ENCODE measurements at regions not wholly inside any gene's neighbourhood (a gene's known extent, or its start where the extent isn't known, plus 50 kb on each side); places are given as distances from the start of the nearest gene placed in this dataset.
"Not testable (repeated sequence)": the region's sequence is repeated elsewhere in the genome, so short reads cannot be mapped to it uniquely, and the experiment has no call there.

GRCh38 chr12:19908830-19909229 lies 459.5 kb upstream of the PDE3A start:
- DNase-seq (ENCODE audit: low read depth in 2 of 2), result no peak

DNA sequence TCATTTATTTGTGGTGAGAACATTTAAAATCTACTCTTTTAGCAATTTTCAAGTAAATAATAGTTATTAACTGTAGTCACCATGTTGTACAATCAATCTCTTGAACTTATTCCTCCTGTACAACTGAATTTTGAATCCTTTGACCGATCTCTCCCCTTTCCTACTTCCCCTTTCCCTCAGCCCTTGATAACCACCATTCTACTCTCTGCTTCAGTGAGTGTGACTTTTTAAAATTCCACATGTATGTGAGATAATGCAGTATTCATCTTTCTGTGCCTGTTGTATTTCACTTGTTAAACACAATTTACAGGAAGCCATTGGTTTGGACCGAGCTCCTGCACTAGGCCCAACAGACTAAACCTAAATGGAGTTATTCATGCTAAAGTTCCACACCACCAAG lies 458.9 kb upstream of the PDE3A start:
- DNase-seq (ENCODE audit: low read depth in 2 of 2), result no peak

GRCh38 chr12:19910681-19911080 lies 457.7 kb upstream of the PDE3A start:
- no peak for DNase-seq (ENCODE audit: low read depth in 2 of 2)

DNA sequence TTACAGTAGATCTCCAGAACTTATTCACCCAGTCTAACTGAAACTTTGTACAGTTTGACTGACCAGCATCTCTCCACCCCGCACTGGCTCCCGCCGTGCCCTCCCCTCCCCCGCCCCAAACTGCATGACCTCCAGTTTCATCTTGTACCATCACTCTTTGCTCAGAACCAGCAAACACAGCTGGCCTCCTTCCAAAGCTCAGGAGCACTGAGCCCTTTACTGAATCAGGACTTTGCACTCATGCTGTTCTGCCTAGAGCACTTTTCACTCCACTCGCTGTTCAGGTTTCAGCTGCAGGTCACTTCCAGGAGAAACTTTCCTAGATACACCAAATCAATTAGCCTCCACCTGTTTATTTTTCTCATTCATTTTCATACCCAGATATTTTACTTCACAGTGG lies 455.3 kb upstream of the PDE3A start:
- DNase-seq (ENCODE audit: low read depth in 2 of 2), result no peak

DNA sequence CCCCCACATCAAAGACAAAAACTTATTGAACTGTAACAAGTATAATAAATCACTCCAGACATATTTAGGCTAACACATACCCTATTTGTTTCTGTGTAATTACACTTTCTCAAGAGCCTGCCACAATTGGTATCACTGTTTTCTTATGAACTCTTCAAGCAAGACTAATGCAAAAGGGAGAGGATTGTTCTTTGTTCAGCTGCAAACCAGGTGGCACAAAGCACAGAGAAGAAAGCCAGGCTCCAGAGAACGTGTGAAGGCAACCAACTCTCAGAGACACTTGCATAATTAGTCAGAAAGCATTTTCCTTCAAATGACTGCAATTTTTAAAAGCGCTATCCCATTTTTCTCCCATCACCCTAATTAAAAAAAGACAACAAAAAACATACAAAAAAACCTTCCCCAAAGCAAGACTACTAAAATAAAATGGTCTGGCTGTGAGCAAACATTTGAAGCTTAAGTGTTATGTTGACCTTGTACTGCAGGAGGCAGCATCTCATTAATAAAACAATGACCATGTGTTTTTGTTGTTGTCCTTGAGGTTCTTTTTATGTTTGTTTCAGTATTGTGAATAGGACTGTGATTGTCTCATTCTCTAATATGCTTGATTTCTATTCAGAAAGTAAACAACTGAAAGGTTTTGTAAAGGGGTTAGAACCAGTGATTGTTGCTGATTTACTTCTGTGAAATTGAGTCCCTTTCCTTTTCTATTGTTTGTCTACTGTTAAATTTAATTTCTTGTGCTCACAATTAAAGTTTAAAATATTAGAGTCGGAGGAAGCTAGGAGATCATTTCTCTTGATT lies 452.7 kb upstream of the PDE3A start:
- no peak for DNase-seq (ENCODE audit: low read depth in 2 of 2)

DNA sequence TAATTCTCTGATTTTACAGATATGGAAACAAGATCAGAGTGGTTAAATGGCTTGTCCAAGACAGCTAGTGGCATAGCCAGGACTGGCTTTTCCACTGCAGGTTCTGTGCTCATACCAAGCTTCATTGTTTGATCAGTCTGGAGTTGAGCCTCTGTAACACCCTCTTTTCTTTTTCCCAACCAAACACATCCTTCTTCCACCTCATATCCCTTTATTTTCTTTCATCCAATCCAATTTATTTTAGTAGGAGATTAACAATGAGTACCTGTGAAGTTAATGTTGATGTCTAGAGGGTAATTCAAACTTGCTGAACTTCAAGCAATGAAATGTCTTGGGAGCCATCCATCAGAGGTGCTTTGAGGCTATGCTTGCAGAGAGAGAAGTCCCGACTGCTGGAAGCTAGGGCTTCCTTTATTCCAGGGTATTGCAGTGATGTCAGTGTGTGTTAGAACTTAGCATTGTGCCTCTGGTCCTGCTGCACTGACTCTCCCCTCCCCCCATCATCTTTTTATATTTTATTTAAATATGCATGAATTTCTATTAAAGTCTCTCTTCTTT lies 452.1 kb upstream of the PDE3A start:
- DNase-seq (ENCODE audit: low read depth in 2 of 2), result no peak

DNA sequence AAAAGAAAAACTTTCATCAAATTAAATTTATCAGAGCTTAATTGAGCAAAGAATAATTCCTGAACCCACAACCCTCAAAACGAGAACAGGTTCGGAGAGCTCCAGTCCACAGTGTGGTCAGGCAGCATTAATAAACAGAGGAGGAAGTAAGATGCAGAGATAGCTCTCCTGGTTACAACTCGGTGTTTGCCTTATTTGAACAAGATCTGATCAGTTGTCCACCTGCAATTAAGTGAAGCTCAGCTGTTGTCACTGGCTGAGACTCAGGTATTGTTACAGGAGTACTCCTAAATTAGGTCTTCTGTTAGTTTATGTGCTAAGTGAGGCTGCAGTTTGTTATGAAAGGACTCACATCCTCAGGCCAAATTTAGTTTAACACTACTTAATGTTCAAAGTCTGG lies 451.4 kb upstream of the PDE3A start:
- DNase-seq (ENCODE audit: low read depth in 2 of 2), result no peak

- not testable (repeated sequence) for DNase-seq (ENCODE audit: low read depth in 2 of 2)
Measured at GRCh38 chr12:19921716-19922115, 446.6 kb upstream of the PDE3A start.

DNA sequence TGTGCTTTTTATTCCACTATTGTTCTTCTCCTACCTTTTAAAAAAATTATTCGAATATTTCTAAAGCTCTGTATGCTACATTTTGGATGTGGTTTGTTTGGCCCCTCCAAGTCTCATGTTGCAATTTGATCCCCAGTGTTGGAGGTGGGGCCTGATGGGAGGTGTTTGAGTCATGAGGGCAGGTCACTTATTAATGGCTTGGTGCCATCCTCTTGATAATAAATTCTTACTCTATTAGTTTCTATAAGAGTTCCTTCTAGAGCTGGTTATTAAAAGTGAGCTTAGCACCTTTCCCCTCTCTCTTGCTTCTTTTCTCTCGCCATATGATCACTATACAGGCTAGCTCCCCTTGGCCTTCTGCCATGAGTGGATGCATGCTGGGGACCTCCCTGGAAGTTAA lies 445.6 kb upstream of the PDE3A start:
- no peak for DNase-seq (ENCODE audit: low read depth in 2 of 2)

DNA sequence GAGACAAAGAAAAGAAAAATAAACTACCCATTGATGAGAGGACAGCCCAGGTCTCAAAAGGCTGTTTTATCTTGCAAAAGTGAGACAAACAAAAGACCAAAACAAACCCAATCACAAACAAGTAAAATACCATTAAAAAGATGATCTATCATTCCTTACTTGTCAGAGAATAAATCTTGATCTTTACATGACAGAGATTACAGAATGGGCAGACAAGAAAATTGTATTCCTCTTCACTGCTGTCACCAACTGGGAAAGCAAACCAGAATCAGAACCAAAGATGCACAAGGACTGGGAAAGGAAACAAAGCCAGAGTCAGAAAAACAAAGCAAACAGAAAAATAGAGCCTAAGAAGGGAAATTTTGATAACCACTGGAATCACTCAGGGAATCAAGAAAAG lies 444.0 kb upstream of the PDE3A start:
- DNase-seq (ENCODE audit: low read depth in 2 of 2), result no peak

DNA sequence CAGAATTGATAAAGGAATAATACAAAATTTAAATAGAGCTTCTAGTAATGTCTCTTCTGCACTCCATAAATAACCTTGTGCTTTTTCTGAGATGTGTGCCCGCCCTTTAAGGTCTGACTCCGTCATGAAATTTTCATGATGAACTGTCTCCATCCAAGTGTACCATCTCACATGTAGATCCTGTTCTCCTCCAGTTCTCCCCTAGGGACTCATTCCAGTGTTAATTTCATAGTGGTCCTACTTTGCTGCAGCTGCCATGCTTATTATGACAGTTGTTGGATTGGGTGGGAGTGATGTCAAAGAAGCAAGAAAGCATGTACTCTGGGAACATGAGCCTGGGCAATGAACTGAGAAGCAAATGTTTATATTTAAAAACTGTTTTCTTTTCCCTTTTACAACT lies 442.5 kb upstream of the PDE3A start:
- no peak for DNase-seq (ENCODE audit: low read depth in 2 of 2)

- DNase-seq (ENCODE audit: low read depth in 2 of 2), result no peak
Measured at GRCh38 chr12:19926266-19926665, 442.1 kb upstream of the PDE3A start.

DNA sequence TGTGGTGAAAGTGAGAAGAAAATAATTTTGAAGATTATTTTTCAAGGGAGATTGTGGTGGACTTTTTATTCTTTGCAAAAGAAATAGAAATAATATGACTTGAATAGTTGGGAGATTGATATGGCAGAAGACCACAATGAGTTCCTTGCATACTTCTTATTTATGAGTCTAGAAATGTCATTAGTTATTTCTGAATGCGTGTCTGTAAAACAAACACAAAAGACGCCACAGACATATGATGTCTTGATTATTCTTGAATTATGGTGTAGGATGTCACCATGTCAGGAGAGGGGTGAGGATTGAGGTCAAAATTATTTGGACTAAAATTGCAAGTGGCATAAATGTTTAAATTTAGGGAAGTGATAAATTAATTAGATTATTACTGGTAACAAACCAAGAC lies 440.7 kb upstream of the PDE3A start:
- no peak for DNase-seq (ENCODE audit: low read depth in 2 of 2)

GRCh38 chr12:19932413-19932812 lies 435.9 kb upstream of the PDE3A start:
- DNase-seq (ENCODE audit: low read depth in 2 of 2), result no peak

DNA sequence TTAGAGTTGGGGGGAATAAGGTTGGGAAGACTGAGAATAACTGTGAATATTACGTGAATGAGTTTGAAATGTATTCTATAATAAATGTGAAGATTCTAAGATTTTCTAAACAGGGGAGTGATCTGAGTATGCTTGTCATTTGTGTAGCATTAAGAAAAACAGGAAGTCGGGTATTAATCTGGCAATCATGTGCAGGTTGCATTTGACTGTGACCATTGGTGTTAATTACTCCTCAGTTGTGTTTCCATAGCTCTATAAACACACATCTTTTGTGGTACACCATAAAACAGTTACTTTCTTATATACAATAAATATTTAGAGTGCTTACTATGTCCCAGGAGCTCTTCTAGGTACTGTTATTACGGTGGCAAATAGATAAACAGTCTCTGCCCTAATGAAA lies 434.4 kb upstream of the PDE3A start:
- no peak for DNase-seq (ENCODE audit: low read depth in 2 of 2)

GRCh38 chr12:19937161-19937560 lies 431.2 kb upstream of the PDE3A start:
- no peak for DNase-seq (ENCODE audit: low read depth in 2 of 2)

DNA sequence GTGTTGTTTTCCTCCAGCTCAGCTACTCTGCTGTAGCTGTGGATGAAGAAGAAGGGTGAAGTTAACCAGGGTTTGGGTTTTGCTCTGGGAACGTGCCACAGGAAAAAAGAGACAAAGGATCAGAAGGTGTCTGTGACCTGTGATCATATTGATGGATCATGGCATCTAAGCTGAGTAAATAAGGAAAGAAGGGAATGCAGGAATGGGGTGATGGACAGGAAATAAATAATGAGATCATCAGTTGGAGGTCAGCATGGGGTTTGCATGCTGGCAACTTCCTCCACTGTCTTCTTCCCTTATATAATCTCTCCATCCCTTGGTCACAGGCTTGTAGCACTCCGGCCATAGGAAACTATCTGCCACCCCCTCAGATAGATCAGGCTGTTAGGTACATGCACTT lies 430.3 kb upstream of the PDE3A start:
- DNase-seq (ENCODE audit: low read depth in 2 of 2), result no peak

DNA sequence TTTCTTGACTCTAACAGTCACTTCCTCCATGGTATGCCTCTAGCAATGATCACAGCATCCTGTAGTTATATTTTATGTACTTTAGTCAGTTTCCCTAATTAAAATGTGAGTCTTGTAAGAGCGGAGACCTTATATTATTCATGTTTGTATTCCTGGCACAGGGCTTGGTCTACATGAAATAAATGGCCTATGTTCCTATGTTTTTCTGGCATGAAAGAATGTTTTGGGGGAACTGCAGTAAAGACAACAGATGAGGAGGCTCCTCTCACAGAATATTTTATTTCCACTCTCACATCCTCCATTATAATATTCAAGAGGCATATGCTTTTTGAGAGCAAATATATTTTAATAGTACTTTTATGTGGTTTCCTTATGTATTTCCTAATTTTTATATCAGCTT lies 429.8 kb upstream of the PDE3A start:
- no peak for DNase-seq (ENCODE audit: low read depth in 2 of 2)

DNA sequence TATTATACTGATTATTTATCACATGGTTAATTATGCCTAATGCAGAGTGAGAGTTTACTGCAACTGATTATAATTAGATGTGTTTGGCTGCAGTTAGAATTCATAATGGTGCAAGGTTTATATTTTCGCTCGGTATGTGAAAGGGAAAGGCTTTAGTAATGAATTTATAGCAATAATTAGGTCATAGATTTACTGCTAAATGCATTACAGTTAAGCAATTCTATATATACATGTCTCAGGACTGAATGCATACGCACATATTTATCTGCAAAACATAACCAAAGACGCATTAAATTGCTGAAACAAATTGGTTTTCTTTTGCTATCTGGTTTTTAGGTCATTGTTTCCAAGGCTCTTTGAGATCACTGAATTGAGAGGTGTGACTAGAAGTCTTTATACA lies 428.1 kb upstream of the PDE3A start:
- no peak for DNase-seq (ENCODE audit: low read depth in 2 of 2)

GRCh38 chr12:19941096-19941495 lies 427.2 kb upstream of the PDE3A start:
- DNase-seq (ENCODE audit: low read depth in 2 of 2), result no peak

DNA sequence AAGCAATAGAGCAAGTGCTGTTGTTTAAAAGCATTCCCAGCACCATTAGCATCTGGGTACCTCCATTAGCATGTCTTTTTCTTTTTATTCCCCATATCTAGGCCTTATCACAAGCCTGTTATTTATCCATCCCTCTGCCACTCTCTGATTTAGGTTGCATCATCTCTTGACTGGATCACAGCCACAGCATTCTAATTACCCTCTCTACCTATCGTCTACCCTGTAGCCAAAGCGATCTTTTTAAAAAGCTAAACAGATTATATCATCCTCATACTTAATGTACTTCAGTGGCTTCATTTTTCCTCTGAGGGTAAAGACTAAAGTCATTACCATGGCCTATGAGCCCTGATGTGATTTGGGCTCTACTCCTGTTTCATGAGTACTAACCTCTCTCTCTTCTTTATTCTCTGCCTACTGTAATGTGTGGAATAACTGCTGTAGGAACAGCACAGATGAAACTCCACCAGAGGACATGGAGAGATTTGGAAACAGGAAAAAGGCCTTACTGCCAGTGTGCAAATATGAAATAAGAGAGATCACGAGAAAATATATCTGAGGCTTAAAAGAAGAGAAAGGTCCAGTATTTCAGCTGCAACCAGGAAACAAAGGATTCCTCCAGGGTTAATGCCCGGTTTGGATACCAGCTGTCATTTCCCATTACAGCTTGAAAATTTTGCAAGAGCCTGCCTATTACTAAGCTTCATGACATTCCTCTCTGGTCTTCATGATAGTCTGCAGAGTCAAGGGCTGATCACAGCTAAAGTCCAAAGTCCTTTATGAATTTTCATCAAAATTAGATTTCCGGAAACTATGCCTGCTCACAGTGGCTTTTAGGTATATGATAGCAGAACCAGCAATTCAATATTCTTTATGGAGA lies 422.5 kb upstream of the PDE3A start:
- DNase-seq (ENCODE audit: low read depth in 2 of 2), result no peak

GRCh38 chr12:19946550-19946949 lies 421.8 kb upstream of the PDE3A start:
- DNase-seq (ENCODE audit: low read depth in 2 of 2), result no peak

GRCh38 chr12:19947344-19947743 lies 421.0 kb upstream of the PDE3A start:
- no peak for DNase-seq (ENCODE audit: low read depth in 2 of 2)

Measured in stimulated activated CD8-positive, alpha-beta memory T cell treated with anti-CD3 and anti-CD28 coated beads, Interleukin-15, amount 100 ng/mL, for 48 hours (primary cell).